Activated naive CD4-positive, alpha-beta T cell treated with anti-CD3 and anti-CD28 coated beads for 36 hours (primary cell): ENCODE measurements at regions not wholly inside any gene's neighbourhood (a gene's known extent, or its start where the extent isn't known, plus 50 kb on each side); places are given as distances from the start of the nearest gene placed in this dataset.
A peak's percentile ranks its signal among the peaks of the same experiment; 100 is the strongest.
"Not testable (repeated sequence)": the region's sequence is repeated elsewhere in the genome, so short reads cannot be mapped to it uniquely, and the experiment has no call there.

Experiments
- CTCF ChIA-PET: fragments of 350-600 bp; sonication (Branson Sonifier 250); formaldehyde crosslinking; loops from one replicate; lab custom pipeline; 2021; ENCODE audit warnings: antibody characterized with exemption; lab: Charles Lee
- DNase-seq: peaks from one replicate; pipeline ENCODE4 v3.0.0-alpha.2; 2020
- H3K27ac Mint-ChIP-seq: one replicate; pipeline ENCODE4 v1.8.0; 2021; ENCODE audit warnings: mild to moderate bottlenecking, mixed read lengths
- H3K27me3 Mint-ChIP-seq: one replicate; pipeline ENCODE4 v1.8.0; 2021; ENCODE audit warnings: low read depth, mixed read lengths
- H3K36me3 Mint-ChIP-seq: one replicate; pipeline ENCODE4 v1.8.0; 2021; ENCODE audit warnings: low read depth, mixed read lengths
- H3K4me1 Mint-ChIP-seq: one replicate; pipeline ENCODE4 v1.8.0; 2021; ENCODE audit warnings: low read depth, mixed read lengths
- H3K4me3 Mint-ChIP-seq: one replicate; pipeline ENCODE4 v1.8.0; 2021; ENCODE audit warnings: mild to moderate bottlenecking, moderate library complexity, mixed read lengths
- H3K9me3 Mint-ChIP-seq: one replicate; pipeline ENCODE4 v1.8.0; 2021; ENCODE audit warnings: mixed read lengths
- intact Hi-C: fragments of 100-400 bp; cut with micrococcal nuclease; formaldehyde crosslinking; loops from one replicate; pipeline ENCODE4 v1.15.1; 2023

DNA sequence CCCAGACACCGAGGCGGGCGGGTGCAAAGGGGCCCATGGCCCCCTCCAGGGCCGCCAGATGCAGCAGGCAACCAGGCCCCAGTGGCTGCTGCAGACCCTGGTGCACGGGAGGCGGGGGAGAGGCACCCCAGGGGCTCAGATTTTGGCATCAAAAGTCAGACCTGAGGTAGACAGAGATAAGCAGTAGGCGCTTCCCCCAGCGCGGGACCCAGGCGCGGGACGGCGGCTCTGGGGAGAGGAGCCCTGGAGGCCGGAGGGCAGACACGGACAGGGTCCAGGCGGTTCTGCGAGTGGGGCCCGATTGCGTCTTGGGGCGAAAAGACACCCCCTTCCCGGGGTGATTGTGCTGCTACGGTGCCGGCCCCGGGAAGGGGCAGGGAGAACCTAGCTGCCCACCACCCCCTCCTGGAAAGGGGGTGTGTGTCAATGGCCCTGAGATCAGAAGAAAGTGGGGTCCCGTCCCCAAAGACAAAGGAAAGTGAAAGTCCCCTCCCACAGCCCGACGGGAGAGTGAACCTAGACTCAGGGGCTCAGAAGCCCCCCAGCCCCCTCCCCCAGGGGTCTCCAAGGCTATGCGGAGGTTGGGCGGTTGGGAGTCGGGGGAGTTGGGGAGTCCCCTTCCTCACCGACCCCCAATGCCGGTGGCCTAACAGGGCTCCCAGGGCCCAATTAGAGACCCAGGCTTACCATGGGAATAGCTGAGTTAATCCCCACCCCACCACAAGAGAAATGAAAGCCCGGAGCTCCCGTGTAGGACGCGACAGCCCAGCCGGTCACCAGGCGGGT is 178.5 kb downstream of the SPATA31A1 start:
- H3K9me3 Mint-ChIP-seq, H3K4me1 Mint-ChIP-seq, H3K27me3 Mint-ChIP-seq, H3K36me3 Mint-ChIP-seq, DNase-seq, CTCF ChIA-PET, H3K27ac Mint-ChIP-seq, H3K4me3 Mint-ChIP-seq, intact Hi-C loops: not testable (repeated sequence)

DNA sequence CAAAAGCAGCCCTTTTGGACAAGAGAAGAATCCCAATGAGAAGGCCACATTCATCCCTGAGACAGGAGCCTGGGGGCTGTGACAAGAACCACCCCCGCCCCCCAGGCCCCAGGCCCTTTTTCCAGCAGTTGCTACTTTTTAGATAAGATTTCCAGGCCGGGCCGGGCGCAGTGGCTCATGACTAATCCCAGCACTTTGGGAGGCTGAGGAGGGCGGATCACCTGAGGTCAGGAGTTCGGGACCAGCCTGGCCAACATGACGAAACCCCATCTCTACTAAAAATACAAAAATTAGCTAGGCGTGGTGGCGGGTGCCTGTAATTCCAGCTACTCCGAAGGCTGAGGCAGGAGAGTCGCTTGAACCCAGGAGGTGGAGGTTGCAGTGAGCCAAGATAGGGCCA is 179.4 kb downstream of the SPATA31A1 start:
- H3K36me3 Mint-ChIP-seq, H3K4me3 Mint-ChIP-seq, DNase-seq, H3K27me3 Mint-ChIP-seq, H3K4me1 Mint-ChIP-seq, intact Hi-C loops, CTCF ChIA-PET, H3K9me3 Mint-ChIP-seq, H3K27ac Mint-ChIP-seq: not testable (repeated sequence)

DNA sequence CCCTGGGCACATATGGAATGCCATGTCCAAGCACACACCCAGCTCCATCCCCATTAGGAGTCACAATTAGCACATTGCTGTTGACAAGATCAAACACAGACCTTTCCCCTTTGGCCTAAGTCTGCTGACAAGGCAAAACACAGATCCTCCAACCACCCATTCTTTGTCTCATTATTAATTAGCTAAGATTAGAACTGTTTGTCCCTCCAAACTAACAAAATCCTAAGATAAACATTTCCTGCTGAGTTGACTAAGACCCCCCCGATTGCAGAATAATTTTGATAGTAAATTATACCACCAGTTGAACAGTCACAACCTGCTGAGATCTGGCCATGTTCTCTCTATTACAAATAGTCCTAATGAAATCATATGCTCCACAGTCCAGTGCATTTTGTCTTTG is 186.7 kb downstream of the SPATA31A1 start:
- H3K27ac Mint-ChIP-seq, H3K9me3 Mint-ChIP-seq, CTCF ChIA-PET, H3K27me3 Mint-ChIP-seq, H3K36me3 Mint-ChIP-seq, DNase-seq, H3K4me3 Mint-ChIP-seq, H3K4me1 Mint-ChIP-seq, intact Hi-C loops: not testable (repeated sequence)

DNA sequence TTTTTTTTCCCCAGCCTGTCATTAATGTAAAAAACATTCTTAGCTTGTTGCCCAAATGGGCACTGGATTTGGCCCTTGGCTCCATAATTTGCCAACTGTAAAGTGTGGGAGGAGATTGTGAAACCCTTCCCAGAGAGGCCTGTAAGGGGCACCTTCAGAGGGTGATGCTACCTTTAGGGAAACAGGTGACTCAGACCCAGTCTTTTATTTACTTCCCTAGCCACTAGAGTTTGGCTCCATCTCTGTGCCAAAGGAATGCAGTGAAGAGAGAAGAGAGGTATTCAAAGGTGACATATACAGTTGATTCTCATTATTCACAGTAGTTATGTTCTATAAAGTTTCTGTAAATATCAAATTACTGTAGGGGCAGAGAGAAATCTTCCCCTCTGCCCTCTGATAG is 189.6 kb downstream of the SPATA31A1 start:
- H3K27ac Mint-ChIP-seq, intact Hi-C loops, H3K27me3 Mint-ChIP-seq, CTCF ChIA-PET, H3K4me3 Mint-ChIP-seq, DNase-seq, H3K36me3 Mint-ChIP-seq, H3K4me1 Mint-ChIP-seq, H3K9me3 Mint-ChIP-seq: not testable (repeated sequence)

DNA sequence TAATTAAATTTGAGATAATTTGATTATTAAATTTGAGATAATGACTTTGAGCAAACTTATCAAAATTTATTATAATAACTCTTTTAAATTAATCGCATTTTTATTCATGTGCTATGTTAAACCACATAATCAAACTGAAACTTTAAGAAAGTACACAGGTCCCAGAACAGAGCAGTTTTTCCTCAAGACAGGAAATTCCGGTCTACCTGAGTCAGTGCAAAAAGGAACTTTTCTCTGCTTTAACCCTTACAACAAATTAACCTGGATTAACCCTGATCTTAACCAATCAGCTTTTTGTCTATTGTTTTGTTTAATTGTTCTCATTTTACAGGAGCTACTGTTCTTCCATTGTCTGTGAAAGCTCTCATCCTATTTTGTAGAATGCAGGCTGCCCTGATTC is 195.1 kb downstream of the SPATA31A1 start:
- H3K27ac Mint-ChIP-seq, H3K9me3 Mint-ChIP-seq, H3K27me3 Mint-ChIP-seq, CTCF ChIA-PET, H3K36me3 Mint-ChIP-seq, H3K4me1 Mint-ChIP-seq, DNase-seq, intact Hi-C loops, H3K4me3 Mint-ChIP-seq: not testable (repeated sequence)

DNA sequence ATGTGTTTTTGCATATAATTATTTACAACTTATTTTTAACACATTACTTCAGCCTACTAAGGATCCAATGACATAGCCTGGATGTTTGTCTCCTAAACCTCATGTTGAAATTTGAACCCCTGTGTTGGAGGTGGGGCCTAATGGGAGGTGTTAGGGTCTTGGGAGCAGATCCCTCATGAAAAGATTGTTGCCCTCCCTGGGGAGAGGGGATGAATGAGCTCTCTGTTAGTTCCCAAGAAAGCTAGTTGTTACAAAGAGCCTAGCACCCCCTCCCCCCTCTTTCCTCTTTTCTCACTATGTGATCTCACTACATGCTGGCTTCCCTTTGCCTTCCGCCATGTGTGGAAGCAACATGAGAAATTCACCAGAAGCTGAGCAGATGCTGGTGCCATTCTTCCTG is 196.1 kb downstream of the SPATA31A1 start:
- H3K36me3 Mint-ChIP-seq, H3K4me3 Mint-ChIP-seq, H3K4me1 Mint-ChIP-seq, H3K9me3 Mint-ChIP-seq, CTCF ChIA-PET, DNase-seq, H3K27ac Mint-ChIP-seq, H3K27me3 Mint-ChIP-seq, intact Hi-C loops: not testable (repeated sequence)

DNA sequence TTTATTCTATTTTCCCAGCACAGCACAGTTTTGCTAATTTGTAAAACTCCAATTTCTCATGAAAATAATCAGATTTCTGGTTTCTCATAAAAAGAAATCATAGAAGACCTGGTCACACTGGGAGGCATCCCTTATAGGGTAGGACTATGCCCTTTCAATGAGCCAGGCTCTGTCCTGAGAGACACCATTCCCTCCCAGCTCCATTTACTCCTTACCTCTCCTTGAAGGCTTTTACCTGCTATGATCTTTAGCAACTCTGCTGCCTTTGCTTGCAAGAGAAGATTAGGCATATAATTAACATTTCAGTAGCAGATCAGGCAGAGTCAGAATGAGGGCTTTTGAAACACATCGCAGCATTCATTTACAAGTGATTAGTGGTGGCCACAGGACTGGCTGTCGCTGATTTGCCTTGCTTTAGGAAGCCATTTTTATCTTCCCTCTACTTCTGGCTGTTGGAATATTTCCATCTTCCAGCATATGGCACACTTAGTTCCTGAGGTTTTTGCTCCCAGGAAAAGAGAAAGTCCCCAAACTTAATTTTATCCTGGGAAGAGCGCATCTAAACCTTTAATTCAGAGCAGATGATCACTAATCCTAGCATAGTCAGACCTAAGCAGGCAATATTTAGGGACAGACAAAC is 196.9 kb downstream of the SPATA31A1 start:
- CTCF ChIA-PET, H3K9me3 Mint-ChIP-seq, H3K4me3 Mint-ChIP-seq, H3K36me3 Mint-ChIP-seq, DNase-seq, H3K27ac Mint-ChIP-seq, intact Hi-C loops, H3K27me3 Mint-ChIP-seq, H3K4me1 Mint-ChIP-seq: not testable (repeated sequence)

DNA sequence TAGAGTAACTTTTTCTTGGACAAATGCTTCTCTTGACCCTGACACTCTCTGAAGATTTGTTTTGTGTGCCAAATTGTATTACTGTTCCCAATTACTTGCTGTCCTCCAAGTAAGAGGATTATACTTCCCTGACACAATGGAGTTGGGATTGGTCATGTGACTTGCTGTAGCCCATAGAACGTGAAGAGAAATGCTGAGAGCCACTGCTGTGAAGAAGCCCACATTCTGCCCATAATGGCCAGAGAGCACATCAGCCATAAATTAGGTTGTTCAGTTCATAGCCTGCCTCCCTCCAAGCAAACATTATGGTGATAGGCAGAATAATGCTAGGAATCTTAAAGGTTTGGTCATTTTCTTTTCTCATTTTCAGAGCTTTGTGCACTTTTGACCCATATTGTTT is 198.9 kb downstream of the SPATA31A1 start:
- H3K27me3 Mint-ChIP-seq, H3K4me1 Mint-ChIP-seq, H3K4me3 Mint-ChIP-seq, H3K27ac Mint-ChIP-seq, H3K36me3 Mint-ChIP-seq, DNase-seq, H3K9me3 Mint-ChIP-seq, intact Hi-C loops, CTCF ChIA-PET: not testable (repeated sequence)

DNA sequence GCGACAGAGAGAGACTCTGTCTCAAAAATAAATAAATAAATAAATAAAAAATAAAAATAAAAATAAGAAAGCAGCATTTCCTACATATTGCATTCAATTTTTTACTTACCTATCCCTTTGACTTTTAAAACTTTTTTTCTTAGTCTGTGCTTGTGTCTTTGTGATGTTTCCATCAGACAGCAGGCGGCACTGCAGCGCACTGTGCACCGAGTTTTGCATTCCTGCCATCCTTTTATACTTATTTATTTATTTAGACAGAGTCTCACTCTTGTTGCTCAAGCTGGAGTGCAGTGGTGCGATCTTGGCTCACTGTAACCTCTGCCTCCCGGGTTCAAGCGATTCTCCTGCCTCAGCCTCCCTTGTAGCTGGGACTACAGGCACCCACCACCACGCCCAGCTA is 203.9 kb downstream of the SPATA31A1 start:
- H3K4me3 Mint-ChIP-seq, H3K9me3 Mint-ChIP-seq, CTCF ChIA-PET: not testable (repeated sequence)

DNA sequence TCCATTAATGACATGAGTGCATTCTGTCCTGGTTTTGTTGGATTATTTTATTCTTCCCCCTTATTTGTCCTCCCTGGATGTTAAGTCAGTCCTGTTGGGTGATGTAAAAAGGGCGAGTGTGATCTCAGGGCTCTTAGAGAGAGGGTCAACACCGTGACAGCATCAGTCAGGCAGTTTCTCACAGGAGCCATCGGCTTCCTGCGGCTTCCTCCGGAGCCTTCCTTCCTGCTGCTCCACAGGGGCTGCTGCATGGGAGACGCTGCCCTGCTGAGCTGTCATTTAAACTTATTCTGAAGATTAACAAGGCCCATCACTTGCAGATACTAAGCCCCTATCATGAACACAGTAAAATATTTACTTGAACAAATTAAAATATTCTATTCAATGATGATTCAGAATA is 211.3 kb downstream of the SPATA31A1 start:
- H3K27ac Mint-ChIP-seq, H3K4me1 Mint-ChIP-seq, H3K27me3 Mint-ChIP-seq, intact Hi-C loops, CTCF ChIA-PET, H3K9me3 Mint-ChIP-seq, DNase-seq, H3K4me3 Mint-ChIP-seq, H3K36me3 Mint-ChIP-seq: not testable (repeated sequence)

More for the DNA sequence above, 203.9 kb downstream of the SPATA31A1 start:
- H3K4me1 Mint-ChIP-seq, H3K27ac Mint-ChIP-seq, intact Hi-C loops, H3K36me3 Mint-ChIP-seq, H3K27me3 Mint-ChIP-seq: not testable (repeated sequence)
- DNase-seq: peak; percentile 32

DNA sequence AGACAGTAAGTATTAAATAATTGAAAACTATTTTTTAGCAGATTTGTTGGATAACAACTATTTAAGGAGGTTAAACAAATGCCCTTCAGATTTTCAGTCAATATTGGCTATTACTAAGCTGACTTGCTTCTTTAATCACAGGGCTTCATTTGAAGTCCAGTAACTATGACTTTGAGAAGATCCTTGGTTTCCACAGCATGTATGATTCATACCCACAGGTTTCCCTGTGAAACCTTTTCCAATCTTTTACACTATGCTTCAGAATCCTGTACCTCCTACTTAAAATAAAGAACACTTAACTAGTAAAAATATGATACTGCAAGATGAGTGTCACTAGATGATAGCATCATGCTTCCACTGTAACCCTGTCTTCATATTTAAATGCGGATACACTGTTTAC is 211.9 kb downstream of the SPATA31A1 start:
- H3K36me3 Mint-ChIP-seq, H3K9me3 Mint-ChIP-seq, H3K4me3 Mint-ChIP-seq, intact Hi-C loops, H3K27me3 Mint-ChIP-seq, DNase-seq, H3K27ac Mint-ChIP-seq, H3K4me1 Mint-ChIP-seq, CTCF ChIA-PET: not testable (repeated sequence)

DNA sequence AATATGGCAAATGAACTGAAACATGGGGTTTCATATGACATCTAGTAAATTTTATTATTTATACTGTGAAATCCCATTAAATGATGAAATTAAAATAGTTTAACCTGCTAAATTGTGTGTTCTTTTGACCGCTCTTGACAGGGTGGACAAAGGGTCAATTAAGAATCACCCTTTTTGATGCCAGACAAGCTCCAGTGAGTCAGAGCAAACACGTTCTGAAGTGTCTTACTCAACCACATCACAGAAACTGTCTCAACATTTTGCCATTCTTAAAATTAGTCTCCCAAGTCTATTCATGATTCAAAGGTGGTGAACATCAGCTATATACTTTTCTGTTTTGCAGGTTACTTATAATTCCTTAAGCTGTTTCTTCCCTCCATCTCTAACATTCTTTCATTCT is 213.4 kb downstream of the SPATA31A1 start:
- CTCF ChIA-PET, H3K9me3 Mint-ChIP-seq, H3K4me3 Mint-ChIP-seq, H3K27ac Mint-ChIP-seq, DNase-seq, H3K36me3 Mint-ChIP-seq, H3K27me3 Mint-ChIP-seq, intact Hi-C loops, H3K4me1 Mint-ChIP-seq: not testable (repeated sequence)
